ENCODE measurements at regions not wholly inside any gene's neighbourhood (a gene's known extent, or its start where the extent isn't known, plus 50 kb on each side); places are given as distances from the start of the nearest gene placed in this dataset.

GRCh38 chr3:18752273-18752934 is 327.3 kb upstream of the SATB1 start:
- Histone ChIP-seq H2AFZ (ENCODE audit: low read length) (no peak overlapping the region), H3K4ac (ENCODE audit: low read depth, low read length) (no peak overlapping the region), H4K91ac (ENCODE audit: insufficient read length, low read depth, low read length) (no peak overlapping the region), H3K4me2 (ENCODE audit: insufficient read depth, insufficient read length, low read length) (no peak overlapping the region), H3T11ph (ENCODE audit: low read length) (no peak overlapping the region), H4K5ac (ENCODE audit: insufficient read length, low read depth, low read length) (no peak overlapping the region), H3K79me1 (ENCODE audit: insufficient read depth, low read depth, low read length, poor library complexity, severe bottlenecking) (no peaks in the 10 kb centered on the region), H2BK12ac (ENCODE audit: insufficient read length, low read depth, low read length) (no peak overlapping the region), H3K23ac (ENCODE audit: insufficient read length, low read depth, low read length) (no peak overlapping the region), H2BK5ac (ENCODE audit: insufficient read length, low read length) (no peak overlapping the region), H2BK120ac (ENCODE audit: low read depth, low read length, poor library complexity, severe bottlenecking) (no peak overlapping the region), H3K23me2 (ENCODE audit: insufficient read length, low read depth, low read length, poor library complexity, severe bottlenecking) (no peaks in the 10 kb centered on the region), H3K56ac (ENCODE audit: insufficient read length, low read depth, low read length) (no peak overlapping the region), H3K4me1 (ENCODE audit: insufficient read depth, low read length) (no peaks in the 10 kb centered on the region), H4K20me1 (ENCODE audit: control insufficient read depth, insufficient read depth, insufficient read length) (no peaks in the 10 kb centered on the region), H3K9me3 (ENCODE audit: control insufficient read depth, low read depth, low read length) (no peaks in the 10 kb centered on the region), H2BK20ac (ENCODE audit: low read depth, low read length, poor library complexity, severe bottlenecking) (no peak overlapping the region), H2AK5ac (ENCODE audit: insufficient read length, low read length) (no peak overlapping the region), H4K8ac (replicated peaks; ENCODE audit: insufficient read length, low read depth, low read length) (no peak overlapping the region), H3K79me2 (ENCODE audit: insufficient read depth, low read length) (no peaks in the 10 kb centered on the region), H3K27me3 (ENCODE audit: insufficient read depth, low read length) (no peaks in the 10 kb centered on the region), H3K27ac (ENCODE audit: insufficient read length, low read depth, low read length) (no peak overlapping the region), H2BK15ac (ENCODE audit: low read depth, low read length) (no peak overlapping the region), H3K18ac (ENCODE audit: insufficient read length, low read depth, low read length) (no peak overlapping the region), H3K14ac (ENCODE audit: insufficient read depth, low read length) (no peak overlapping the region), H3K9ac (ENCODE audit: extremely low read depth, insufficient read length, low read length) (no peak overlapping the region)
- Mint-ChIP-seq H3K27ac (no peak overlapping the region), H3K4me1 (peaks cover 4 to 8% of the 10 kb centered on the region in 2 experiments), H3K9me3 (no peaks in the 10 kb centered on the region), H3K27me3 (ENCODE audit: low read depth) (no peaks in the 10 kb centered on the region), H3K4me3 (no peak overlapping the region), H3K36me3 (ENCODE audit: insufficient read depth in 1 of 3, low read depth in 3 of 3) (no peaks in the 10 kb centered on the region)
- no peak for DNase-seq
- TF ChIP-seq CTCF (conservative IDR thresholded peaks at IDR 0.05), result no peak
- WGBS (ENCODE audit: extremely low coverage, insufficient read length, low lambda C conversion rate), result no CpG with 5 or more reads among the region's 4 CpGs
